MM.1S (cell line): ENCODE measurements at regions not wholly inside any gene's neighbourhood (a gene's known extent, or its start where the extent isn't known, plus 50 kb on each side); places are given as distances from the start of the nearest gene placed in this dataset.

Experiments used
- CTCF ChIP-seq: fragments of 300-600 bp; sonication (generic); IDR thresholded peaks from 2 replicates; pipeline ENCODE4 v1.5.1; 2016; ENCODE audit warnings: antibody characterized with exemption, low read length, mixed read lengths
- EZH2 ChIP-seq: fragments of 300-600 bp; sonication (generic); optimal IDR thresholded peaks from 2 replicates; pipeline ENCODE3; 2017; ENCODE audit warnings: low read depth, mild to moderate bottlenecking, antibody characterized with exemption, low read length, mixed read lengths

GRCh38 chr7:91420606-91421005 lies 156.4 kb downstream of the FZD1 start:
- TF ChIP-seq EZH2 = no peak
- TF ChIP-seq CTCF = no peak
